Caco-2 (cell line): ENCODE measurements at regions not wholly inside any gene's neighbourhood (a gene's known extent, or its start where the extent isn't known, plus 50 kb on each side); places are given as distances from the start of the nearest gene placed in this dataset.
A peak's percentile ranks its signal among the peaks of the same experiment; 100 is the strongest.

Experiments
- BruUV-seq: library from RNA; stranded (reverse); fragments of 400-500 nt; replicated peaks from 2 replicates; lab custom pipeline; 2021; lab: Mats Ljungman, UMichigan
- CTCF ChIA-PET: fragments of 300-600 bp; sonication (Branson Sonifier 250); formaldehyde crosslinking; loops from one replicate; lab custom pipeline; 2022; ENCODE audit warnings: antibody characterized with exemption; lab: Charles Lee
- POLR2A ChIA-PET: fragments of 300-600 bp; sonication (Branson Sonifier 250); formaldehyde crosslinking; loops from one replicate; lab custom pipeline; 2022; ENCODE audit warnings: antibody characterized with exemption; lab: Charles Lee
- DNase-seq, 2 experiments: peaks; one replicate each; pipeline versions ENCODE4 v3.0.0 to v3.0.0-alpha.2; 2020 to 2022
- H3K27me3 ChIP-seq: replicated peaks from 2 replicates; pipeline ENCODE4 v1.6.0; 2011; ENCODE audit warnings: low read length; ENCODE audit not compliant: control insufficient read depth, insufficient read depth
- H3K36me3 ChIP-seq: 2 replicates; pipeline ENCODE4 v1.5.1; 2011; ENCODE audit warnings: low read length; ENCODE audit not compliant: control insufficient read depth, insufficient read depth
- H3K4me1 ChIP-seq: fragments of 250-450 bp; sonication (Bioruptor Pico); 2 replicates; pipeline ENCODE4 v1.5.1; 2020; ENCODE audit warnings: mild to moderate bottlenecking
- H3K4me3 ChIP-seq: 2 replicates; pipeline ENCODE4 v1.5.1; 2011; ENCODE audit warnings: low read depth, mild to moderate bottlenecking, control low read depth, low read length
- H3K9me3 ChIP-seq: fragments of 250-450 bp; sonication (Bioruptor Pico); 2 replicates; pipeline ENCODE4 v1.5.1; 2020; ENCODE audit warnings: mild to moderate bottlenecking, moderate library complexity
- H3K27ac Mint-ChIP-seq: one replicate; pipeline ENCODE4 v1.8.0; 2022; ENCODE audit warnings: mixed read lengths; ENCODE audit not compliant: unreplicated experiment
- H3K27me3 Mint-ChIP-seq: one replicate; pipeline ENCODE4 v1.8.0; 2022; ENCODE audit warnings: mixed read lengths; ENCODE audit not compliant: insufficient read depth, unreplicated experiment
- H3K36me3 Mint-ChIP-seq: one replicate; pipeline ENCODE4 v1.8.0; 2022; ENCODE audit warnings: mild to moderate bottlenecking, mixed read lengths; ENCODE audit not compliant: insufficient read depth, unreplicated experiment
- H3K4me1 Mint-ChIP-seq: one replicate; pipeline ENCODE4 v1.8.0; 2022; ENCODE audit warnings: low read depth, mixed read lengths; ENCODE audit not compliant: unreplicated experiment
- H3K4me3 Mint-ChIP-seq: one replicate; pipeline ENCODE4 v1.8.0; 2022; ENCODE audit warnings: mild to moderate bottlenecking, moderate library complexity, mixed read lengths; ENCODE audit not compliant: unreplicated experiment
- H3K9me3 Mint-ChIP-seq: one replicate; pipeline ENCODE4 v1.8.0; 2022; ENCODE audit warnings: mixed read lengths; ENCODE audit not compliant: unreplicated experiment
- CTCF ChIP-seq, 2 experiments: fragments of 200-600 bp in 1 of 2; IDR thresholded peaks; 1 replicate in 1 of 2; 2 replicates in 1 of 2; pipeline versions ENCODE4 v1.5.1 to v1.8.0; 2011 to 2022; ENCODE audit warnings: antibody characterized with exemption in 1 of 2, control low read depth in 1 of 2, inconsistent platforms in 1 of 2, low read depth in 1 of 2, low read length in 1 of 2, mild to moderate bottlenecking in 1 of 2, moderate library complexity in 1 of 2; ENCODE audit not compliant: insufficient read depth in 1 of 2, severe bottlenecking in 1 of 2, unreplicated experiment in 1 of 2
- intact Hi-C: fragments of 100-400 bp; cut with micrococcal nuclease; formaldehyde crosslinking; loops from one replicate; pipeline ENCODE4 v1.10.0; 2022; ENCODE audit not compliant: unreplicated experiment

DNA sequence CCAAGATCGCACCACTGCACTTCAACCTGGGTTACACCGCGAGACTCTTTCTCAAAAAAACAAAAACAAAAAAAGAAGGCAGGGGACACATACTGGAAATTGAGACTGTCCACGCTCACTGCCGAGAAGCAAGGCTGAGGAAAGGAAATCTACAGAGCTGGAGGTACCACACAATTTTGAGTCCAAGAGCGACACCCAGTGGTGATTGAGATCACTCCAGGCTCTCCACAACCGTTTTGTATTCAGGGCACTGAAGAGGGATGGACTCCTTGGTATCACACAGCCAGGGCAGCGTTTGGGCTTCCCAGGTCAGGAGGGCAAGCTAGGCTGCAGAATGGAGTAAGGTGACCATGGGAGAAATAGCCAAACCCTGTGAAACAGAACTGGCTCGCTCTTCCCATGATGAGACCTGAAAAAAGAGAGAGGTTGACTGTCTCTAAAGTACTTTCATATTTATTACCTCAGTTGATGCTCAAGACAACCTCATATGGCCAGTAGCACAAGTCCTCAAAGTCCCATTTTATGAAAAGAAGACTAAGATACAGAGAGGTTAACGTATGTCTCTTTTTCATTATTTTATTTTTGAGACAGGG, 74.5 kb upstream of the YPEL5 start:
- Histone ChIP-seq H3K9me3 (no peaks in the 10 kb centered on the region), H3K27me3 (no peaks in the 10 kb centered on the region; the same call in 1 of the 2 replicates), H3K4me1 (peaks cover 8% of the 10 kb centered on the region; the same call in 1 of the 2 replicates), H3K36me3 (no peaks in the 10 kb centered on the region), H3K4me3 (no peak overlapping the region)
- Mint-ChIP-seq H3K9me3 (no peaks in the 10 kb centered on the region), H3K4me3 (no peak overlapping the region), H3K4me1 (no peaks in the 10 kb centered on the region), H3K27me3 (peaks cover 32% of the 10 kb centered on the region), H3K36me3 (no peaks in the 10 kb centered on the region), H3K27ac (no peak overlapping the region)
- CTCF ChIA-PET: interaction anchor here (0.8 to 1.2 kb wide), 2 partner anchors 48 to 149 kb away, joined by 3 to 19 read pairs; no protein-coding TSS in a partner anchor
- peak; percentile 71 to 76 for DNase-seq
- POLR2A ChIA-PET: interaction anchor here (0.5 kb wide), 1 partner anchor 652 kb away, joined by 6 read pairs; no protein-coding TSS in a partner anchor
- intact Hi-C loops: loop anchor here (1.0 kb wide), 1 partner anchor 149 kb away; no protein-coding TSS in a partner anchor
- BruUV-seq: no TSS peak
- TF ChIP-seq CTCF (IDR thresholded peaks at IDR 0.05; ENCODE audit: insufficient read depth in 1 of 2, low read depth in 1 of 2, low read length in 1 of 2, severe bottlenecking in 1 of 2, unreplicated experiment in 1 of 2): peak; percentile 79 to 81

- Histone ChIP-seq H3K36me3 (no peaks in the 10 kb centered on the region), H3K27me3 (no peaks in the 10 kb centered on the region; the same call in 1 of the 2 replicates), H3K4me3 (no peak overlapping the region), H3K4me1 (peaks cover 8% of the 10 kb centered on the region; the same call in 1 of the 2 replicates), H3K9me3 (no peaks in the 10 kb centered on the region)
- Mint-ChIP-seq H3K4me1 (no peaks in the 10 kb centered on the region), H3K27me3 (peaks cover 32% of the 10 kb centered on the region), H3K4me3 (no peak overlapping the region), H3K27ac (no peak overlapping the region), H3K36me3 (no peaks in the 10 kb centered on the region), H3K9me3 (no peaks in the 10 kb centered on the region)
- intact Hi-C loops: no loop called here
- DNase-seq: no peak
- ChIA-PET POLR2A (no interaction called here), CTCF (interaction anchor here (0.8 to 1.3 kb wide), 2 partner anchors 73 to 151 kb away, joined by 6 to 8 read pairs; partner anchors contain the start of gene YPEL5)
- TF ChIP-seq CTCF (IDR thresholded peaks at IDR 0.05; ENCODE audit: insufficient read depth in 1 of 2, low read depth in 1 of 2, low read length in 1 of 2, severe bottlenecking in 1 of 2, unreplicated experiment in 1 of 2): no peak
- no TSS peak for BruUV-seq
These were observed 73.3 kb upstream of the YPEL5 start for GRCh38 chr2:30073523-30073922.

GRCh38 chr2:30074023-30074422, 72.8 kb upstream of the YPEL5 start:
- Histone ChIP-seq H3K4me1 (peaks cover 8% of the 10 kb centered on the region; the same call in 1 of the 2 replicates), H3K27me3 (no peaks in the 10 kb centered on the region; the same call in 1 of the 2 replicates), H3K36me3 (no peaks in the 10 kb centered on the region), H3K4me3 (no peak overlapping the region), H3K9me3 (no peaks in the 10 kb centered on the region)
- Mint-ChIP-seq H3K27me3 (peaks cover 32% of the 10 kb centered on the region), H3K27ac (no peak overlapping the region), H3K9me3 (no peaks in the 10 kb centered on the region), H3K36me3 (no peaks in the 10 kb centered on the region), H3K4me3 (no peak overlapping the region), H3K4me1 (no peaks in the 10 kb centered on the region)
- intact Hi-C loops: no loop called here
- TF ChIP-seq CTCF (IDR thresholded peaks at IDR 0.05; ENCODE audit: insufficient read depth in 1 of 2, low read depth in 1 of 2, low read length in 1 of 2, severe bottlenecking in 1 of 2, unreplicated experiment in 1 of 2): no peak
- ChIA-PET CTCF (interaction anchor here (0.8 to 1.3 kb wide), 2 partner anchors 73 to 151 kb away, joined by 6 to 8 read pairs; partner anchors contain the start of gene YPEL5), POLR2A (no interaction called here)
- no peak for DNase-seq
- no TSS peak for BruUV-seq
